ENCODE measurements at regions not wholly inside any gene's neighbourhood (a gene's known extent, or its start where the extent isn't known, plus 50 kb on each side); places are given as distances from the start of the nearest gene placed in this dataset.
"Not testable (repeated sequence)": the region's sequence is repeated elsewhere in the genome, so short reads cannot be mapped to it uniquely, and the experiment has no call there.

- TF ChIP-seq CTCF (conservative IDR thresholded peaks at IDR 0.05): no peak
- no peak for TF ChIP-seq EZH2 (IDR thresholded peaks at IDR 0.05; ENCODE audit: low read depth)
- Histone ChIP-seq H3K9me3 (ENCODE audit: insufficient read depth, low read depth) (no peaks in the 10 kb centered on the region), H3K36me3 (ENCODE audit: low read depth) (no peaks in the 10 kb centered on the region), H3K79me2 (ENCODE audit: low read depth) (no peaks in the 10 kb centered on the region), H3K9me2 (ENCODE audit: insufficient read depth) (no peaks in the 10 kb centered on the region), H3K4me2 (no peak overlapping the region), H3K27me3 (ENCODE audit: insufficient read depth, low read depth) (no peaks in the 10 kb centered on the region), H4K20me1 (ENCODE audit: insufficient read depth) (no peaks in the 10 kb centered on the region), H3F3A (ENCODE audit: insufficient read depth, low read depth) (no peaks in the 10 kb centered on the region), H3K27ac (no peak overlapping the region), H3K4me1 (replicated peaks; ENCODE audit: insufficient read depth) (0 out of 2 replicates have a peak, but pooled peaks cover 7% of the 10 kb centered on the region), H2AFZ (no peak overlapping the region), H3K4me3 (no peak overlapping the region)
- intact Hi-C loops (cut with micrococcal nuclease; ENCODE audit: unreplicated experiment): no loop called here
- CTCF ChIA-PET: no interaction called here
- POLR2A ChIA-PET (ENCODE audit: unreplicated experiment): no interaction called here
- no peak for DNase-seq
- BruUV-seq (replicated peaks): no TSS peak
Measured at GRCh38 chr7:82506702-82507101, 63.1 kb upstream of the CACNA2D1 start.

GRCh38 chr7:82506208-82506607, 62.6 kb upstream of the CACNA2D1 start:
- Histone ChIP-seq H3K36me3 (ENCODE audit: low read depth) (no peaks in the 10 kb centered on the region), H3K9me3 (ENCODE audit: insufficient read depth, low read depth) (0 out of 2 replicates have a peak, but pooled peaks cover 3% of the 10 kb centered on the region), H3K9me2 (ENCODE audit: insufficient read depth) (no peaks in the 10 kb centered on the region), H3K27ac (no peak overlapping the region), H3K4me3 (no peak overlapping the region), H3F3A (ENCODE audit: insufficient read depth, low read depth) (no peaks in the 10 kb centered on the region), H4K20me1 (ENCODE audit: insufficient read depth) (no peaks in the 10 kb centered on the region), H3K4me1 (replicated peaks; ENCODE audit: insufficient read depth) (0 out of 2 replicates have a peak, but pooled peaks cover 7% of the 10 kb centered on the region), H3K27me3 (ENCODE audit: insufficient read depth, low read depth) (no peaks in the 10 kb centered on the region), H3K79me2 (ENCODE audit: low read depth) (no peaks in the 10 kb centered on the region), H2AFZ (no peak overlapping the region), H3K4me2 (no peak overlapping the region)
- ChIA-PET POLR2A (ENCODE audit: unreplicated experiment) (no interaction called here), CTCF (no interaction called here)
- no peak for TF ChIP-seq EZH2 (IDR thresholded peaks at IDR 0.05; ENCODE audit: low read depth)
- no peak for TF ChIP-seq CTCF (conservative IDR thresholded peaks at IDR 0.05)
- BruUV-seq (replicated peaks): no TSS peak
- intact Hi-C loops (cut with micrococcal nuclease; ENCODE audit: unreplicated experiment): no loop called here
- no peak for DNase-seq

GRCh38 chr7:82501346-82501745, 57.8 kb upstream of the CACNA2D1 start:
- H3K36me3 ChIP-seq (ENCODE audit: low read depth): no peaks in the 10 kb centered on the region
- H3K9me3 ChIP-seq (ENCODE audit: insufficient read depth, low read depth): peaks cover 6% of the 10 kb centered on the region; the same call in 1 of the 2 replicates
- no peaks in the 10 kb centered on the region for H3F3A ChIP-seq (ENCODE audit: insufficient read depth, low read depth)
- CTCF ChIA-PET: no interaction called here
- H3K4me1 ChIP-seq (replicated peaks; ENCODE audit: insufficient read depth): no peaks in the 10 kb centered on the region
- no peaks in the 10 kb centered on the region for H3K79me2 ChIP-seq (ENCODE audit: low read depth)
- no peaks in the 10 kb centered on the region for H3K27me3 ChIP-seq (ENCODE audit: insufficient read depth, low read depth)
- BruUV-seq (replicated peaks): no TSS peak
- H3K27ac ChIP-seq: no peak overlapping the region
- no peak for TF ChIP-seq CTCF (conservative IDR thresholded peaks at IDR 0.05)
- no peak for TF ChIP-seq EZH2 (IDR thresholded peaks at IDR 0.05; ENCODE audit: low read depth)
- DNase-seq: no peak
- H3K4me3 ChIP-seq: no peak overlapping the region
- intact Hi-C loops (cut with micrococcal nuclease; ENCODE audit: unreplicated experiment): no loop called here
- POLR2A ChIA-PET (ENCODE audit: unreplicated experiment): no interaction called here
- no peaks in the 10 kb centered on the region for H4K20me1 ChIP-seq (ENCODE audit: insufficient read depth)
- H3K4me2 ChIP-seq: no peak overlapping the region
- no peak overlapping the region for H2AFZ ChIP-seq
- no peaks in the 10 kb centered on the region for H3K9me2 ChIP-seq (ENCODE audit: insufficient read depth)

GRCh38 chr7:82499546-82499945, 56.0 kb upstream of the CACNA2D1 start:
- intact Hi-C loops (cut with micrococcal nuclease; ENCODE audit: unreplicated experiment); H4K20me1 ChIP-seq (ENCODE audit: insufficient read depth); H3K4me1 ChIP-seq (replicated peaks; ENCODE audit: insufficient read depth); H3K36me3 ChIP-seq (ENCODE audit: low read depth); H3K4me3 ChIP-seq; POLR2A ChIA-PET (ENCODE audit: unreplicated experiment); H3K9me2 ChIP-seq (ENCODE audit: insufficient read depth); H2AFZ ChIP-seq; H3K9me3 ChIP-seq (ENCODE audit: insufficient read depth, low read depth); BruUV-seq (replicated peaks); H3K79me2 ChIP-seq (ENCODE audit: low read depth); CTCF ChIA-PET; H3K4me2 ChIP-seq; H3F3A ChIP-seq (ENCODE audit: insufficient read depth, low read depth); DNase-seq; H3K27me3 ChIP-seq (ENCODE audit: insufficient read depth, low read depth); H3K27ac ChIP-seq: not testable (repeated sequence)

Data from PC-9 (cell line).